Mesenchymal stem cell (in vitro differentiated cells and primary cell): ENCODE measurements at regions not wholly inside any gene's neighbourhood (a gene's known extent, or its start where the extent isn't known, plus 50 kb on each side); places are given as distances from the start of the nearest gene placed in this dataset.
A peak's percentile ranks its signal among the peaks of the same experiment; 100 is the strongest.

Experiments
- DNase-seq: peaks from one replicate; pipeline ENCODE4 v3.0.0-alpha.2; 2013
- H2AFZ ChIP-seq: one replicate; pipeline ENCODE4 v1.6.1; 2013; ENCODE audit warnings: low read depth, mild to moderate bottlenecking, control low read depth, inconsistent platforms, low read length, moderate library complexity
- H2AK5ac ChIP-seq: 2 replicates; pipeline ENCODE4 v1.6.1; 2013; ENCODE audit warnings: low read length, moderate library complexity, mild to moderate bottlenecking, inconsistent platforms; ENCODE audit not compliant: severe bottlenecking
- H2BK120ac ChIP-seq: one replicate; pipeline ENCODE4 v1.6.1; 2013; ENCODE audit warnings: low read depth, mild to moderate bottlenecking, inconsistent platforms, low read length, moderate library complexity
- H2BK12ac ChIP-seq, 2 experiments: one replicate each; pipeline ENCODE4 v1.6.1; 2013; ENCODE audit warnings: inconsistent platforms in 2 of 2, low read length in 2 of 2, mild to moderate bottlenecking in 2 of 2, moderate library complexity in 2 of 2, control low read depth in 1 of 2
- H2BK15ac ChIP-seq: one replicate; pipeline ENCODE4 v1.6.1; 2013; ENCODE audit warnings: mild to moderate bottlenecking, low read depth, inconsistent platforms; ENCODE audit not compliant: poor library complexity, severe bottlenecking
- H2BK5ac ChIP-seq: 2 replicates; pipeline ENCODE4 v1.6.1; 2013; ENCODE audit warnings: low read depth, mild to moderate bottlenecking, low read length, control low read depth, inconsistent platforms; ENCODE audit not compliant: poor library complexity, severe bottlenecking
- H3K14ac ChIP-seq, 2 experiments: one replicate each; pipeline ENCODE4 v1.6.1; 2013; ENCODE audit warnings: inconsistent platforms in 2 of 2, low read length in 2 of 2, control low read depth in 1 of 2, mild to moderate bottlenecking in 1 of 2, moderate library complexity in 1 of 2
- H3K18ac ChIP-seq, 2 experiments: one replicate each; pipeline ENCODE4 v1.6.1; 2013; ENCODE audit warnings: inconsistent platforms in 2 of 2, low read length in 2 of 2, control low read depth in 1 of 2, low read depth in 1 of 2, mild to moderate bottlenecking in 1 of 2
- H3K23ac ChIP-seq, 2 experiments: one replicate each; pipeline ENCODE4 v1.6.1; 2013; ENCODE audit warnings: inconsistent platforms in 2 of 2, low read length in 2 of 2, mild to moderate bottlenecking in 2 of 2, moderate library complexity in 2 of 2, control low read depth in 1 of 2
- H3K27ac ChIP-seq: 2 replicates; pipeline ENCODE4 v1.5.1; 2013; ENCODE audit warnings: mild to moderate bottlenecking, moderate library complexity, low read length, control low read depth, inconsistent platforms; ENCODE audit not compliant: poor library complexity, severe bottlenecking
- H3K27me3 ChIP-seq, 2 experiments: 2 replicates each; pipeline versions ENCODE4 v1.6.1 to v1.7.0; 2013; ENCODE audit warnings: low read length in 2 of 2, mild to moderate bottlenecking in 2 of 2, moderate library complexity in 2 of 2, control low read depth in 1 of 2, inconsistent platforms in 1 of 2; ENCODE audit not compliant: control insufficient read depth in 1 of 2, insufficient read depth in 1 of 2
- H3K36me3 ChIP-seq, 2 experiments: 2 replicates each; pipeline versions ENCODE4 v1.6.1 to v1.7.0; 2013; ENCODE audit warnings: low read length in 2 of 2, control low read depth in 1 of 2, inconsistent platforms in 1 of 2, low read depth in 1 of 2, mild to moderate bottlenecking in 1 of 2; ENCODE audit not compliant: insufficient read depth in 2 of 2, control insufficient read depth in 1 of 2
- H3K4ac ChIP-seq, 2 experiments: one replicate each; pipeline ENCODE4 v1.6.1; 2013; ENCODE audit warnings: inconsistent platforms in 2 of 2, low read length in 2 of 2, mild to moderate bottlenecking in 2 of 2, moderate library complexity in 2 of 2, control low read depth in 1 of 2, low read depth in 1 of 2
- H3K4me1 ChIP-seq: 2 replicates; pipeline ENCODE4 v1.6.1; 2013; ENCODE audit warnings: low read depth, low read length, control low read depth; ENCODE audit not compliant: control insufficient read depth, insufficient read depth
- H3K4me2 ChIP-seq: 2 replicates; pipeline ENCODE4 v1.6.1; 2013; ENCODE audit warnings: low read length, mild to moderate bottlenecking, inconsistent platforms; ENCODE audit not compliant: poor library complexity, severe bottlenecking
- H3K4me3 ChIP-seq, 2 experiments: 2 replicates each; pipeline versions ENCODE4 v1.5.1 to v1.7.0; 2013; ENCODE audit warnings: low read length in 2 of 2, mild to moderate bottlenecking in 2 of 2, control low read depth in 1 of 2, low read depth in 1 of 2; ENCODE audit not compliant: insufficient read depth in 1 of 2
- H3K79me1 ChIP-seq: replicated peaks from 2 replicates; pipeline ENCODE4 v1.6.1; 2013; ENCODE audit warnings: mild to moderate bottlenecking, control low read depth, low read length, inconsistent platforms; ENCODE audit not compliant: poor library complexity, severe bottlenecking
- H3K9ac ChIP-seq: 2 replicates; pipeline ENCODE4 v1.7.0; 2013; ENCODE audit warnings: mild to moderate bottlenecking, low read length, moderate library complexity
- H3K9me3 ChIP-seq: 2 replicates; pipeline ENCODE4 v1.7.0; 2013; ENCODE audit warnings: mild to moderate bottlenecking, low read length; ENCODE audit not compliant: control insufficient read depth
- H4K8ac ChIP-seq: one replicate; pipeline ENCODE4 v1.6.1; 2013; ENCODE audit warnings: inconsistent platforms, mild to moderate bottlenecking, low read length, moderate library complexity
- H4K91ac ChIP-seq: one replicate; pipeline ENCODE4 v1.6.1; 2013; ENCODE audit warnings: mild to moderate bottlenecking, low read length, inconsistent platforms
- WGBS: methylation state at CpG from one replicate; pipeline ENCODE4 v1.1.7; 2013; ENCODE audit warnings: mixed read lengths; 5-methylcytosine and 5-hydroxymethylcytosine counted together

GRCh38 chr12:92072112-92072511 is 73.5 kb downstream of the BTG1 start:
- DNase-seq = no peak
- no peak overlapping the region for H3K23ac ChIP-seq
- H3K9ac ChIP-seq = no peak overlapping the region
- H3K36me3 ChIP-seq = no peaks in the 10 kb centered on the region
- no peaks in the 10 kb centered on the region for H3K27me3 ChIP-seq
- H3K27ac ChIP-seq = no peak overlapping the region
- H3K14ac ChIP-seq = no peak overlapping the region
- H3K4me2 ChIP-seq = no peak overlapping the region
- no peak overlapping the region for H3K4me3 ChIP-seq
- no peak overlapping the region for H2BK120ac ChIP-seq
- H3K18ac ChIP-seq = no peak overlapping the region
- H4K8ac ChIP-seq = no peak overlapping the region
- H3K79me1 ChIP-seq = no peaks in the 10 kb centered on the region
- H3K4ac ChIP-seq = no peak overlapping the region
- no peak overlapping the region for H2AFZ ChIP-seq
- no peak overlapping the region for H2BK12ac ChIP-seq
- no peak overlapping the region for H2AK5ac ChIP-seq
- H4K91ac ChIP-seq = no peak overlapping the region
- no peak overlapping the region for H2BK15ac ChIP-seq
- no peaks in the 10 kb centered on the region for H3K9me3 ChIP-seq
- H3K4me1 ChIP-seq = peaks cover 4% of the 10 kb centered on the region
- no peak overlapping the region for H2BK5ac ChIP-seq
- 83% methylated on average over 1 of the region's 1 CpG for WGBS

GRCh38 chr12:92070864-92071445 is 74.7 kb downstream of the BTG1 start:
- no peak overlapping the region for H3K9ac ChIP-seq
- H4K8ac ChIP-seq = no peak overlapping the region
- H2BK120ac ChIP-seq = no peak overlapping the region
- H3K27ac ChIP-seq = no peak overlapping the region
- no peak overlapping the region for H3K23ac ChIP-seq
- H2AFZ ChIP-seq = no peak overlapping the region
- no peak overlapping the region for H2BK15ac ChIP-seq
- H2BK5ac ChIP-seq = no peak overlapping the region
- no peaks in the 10 kb centered on the region for H3K9me3 ChIP-seq
- no peak overlapping the region for H2BK12ac ChIP-seq
- H4K91ac ChIP-seq = no peak overlapping the region
- H3K14ac ChIP-seq = no peak overlapping the region
- H3K27me3 ChIP-seq = no peaks in the 10 kb centered on the region
- H3K4me2 ChIP-seq = no peak overlapping the region
- no peak overlapping the region for H3K4ac ChIP-seq
- H3K18ac ChIP-seq = no peak overlapping the region
- peak; percentile 81 for DNase-seq
- H3K79me1 ChIP-seq = no peaks in the 10 kb centered on the region
- no peak overlapping the region for H3K4me3 ChIP-seq
- H3K4me1 ChIP-seq = peaks cover 4% of the 10 kb centered on the region
- H3K36me3 ChIP-seq = no peaks in the 10 kb centered on the region
- H2AK5ac ChIP-seq = no peak overlapping the region
- 65% methylated on average over 2 of the region's 6 CpGs for WGBS

GRCh38 chr12:92070054-92070863 is 75.4 kb downstream of the BTG1 start:
- H2AK5ac ChIP-seq = peak overlapping the region; percentile 87

GRCh38 chr12:92068459-92068858 is 77.2 kb downstream of the BTG1 start:
- no peak overlapping the region for H3K27ac ChIP-seq
- H3K36me3 ChIP-seq = no peaks in the 10 kb centered on the region
- peaks cover 4% of the 10 kb centered on the region for H3K4me1 ChIP-seq
- H4K8ac ChIP-seq = no peak overlapping the region
- no peak overlapping the region for H3K4me3 ChIP-seq
- H2BK15ac ChIP-seq = no peak overlapping the region
- no peak overlapping the region for H4K91ac ChIP-seq
- WGBS = no CpG with 5 or more reads among the region's 1 CpG
- H3K18ac ChIP-seq = no peak overlapping the region
- no peaks in the 10 kb centered on the region for H3K27me3 ChIP-seq
- H3K4me2 ChIP-seq = no peak overlapping the region
- H2BK5ac ChIP-seq = no peak overlapping the region
- no peak for DNase-seq
- no peaks in the 10 kb centered on the region for H3K9me3 ChIP-seq
- H3K14ac ChIP-seq = no peak overlapping the region
- H3K4ac ChIP-seq = no peak overlapping the region
- H2AK5ac ChIP-seq = no peak overlapping the region
- no peak overlapping the region for H2AFZ ChIP-seq
- H2BK12ac ChIP-seq = no peak overlapping the region
- H2BK120ac ChIP-seq = no peak overlapping the region
- H3K9ac ChIP-seq = no peak overlapping the region
- no peaks in the 10 kb centered on the region for H3K79me1 ChIP-seq
- H3K23ac ChIP-seq = no peak overlapping the region

More at GRCh38 chr12:92070054-92070863, 75.4 kb downstream of the BTG1 start:
- H4K91ac ChIP-seq = no peak overlapping the region
- H2BK5ac ChIP-seq = no peak overlapping the region
- no peak overlapping the region for H3K23ac ChIP-seq
- no peaks in the 10 kb centered on the region for H3K9me3 ChIP-seq
- peaks cover 4% of the 10 kb centered on the region for H3K4me1 ChIP-seq
- 98% methylated on average over 8 of the region's 8 CpGs for WGBS
- peak overlapping the region; percentile 50 for H3K4me2 ChIP-seq
- H4K8ac ChIP-seq = no peak overlapping the region
- DNase-seq = no peak
- H3K9ac ChIP-seq = no peak overlapping the region
- no peak overlapping the region for H2BK12ac ChIP-seq
- H2BK120ac ChIP-seq = peak overlapping the region; percentile 27
- H3K27ac ChIP-seq = peak overlapping the region; percentile 62
- H2BK15ac ChIP-seq = peak overlapping the region; percentile 3
- H3K36me3 ChIP-seq = no peaks in the 10 kb centered on the region
- no peak overlapping the region for H2AFZ ChIP-seq
- H3K4ac ChIP-seq = no peak overlapping the region
- no peak overlapping the region for H3K4me3 ChIP-seq
- no peaks in the 10 kb centered on the region for H3K27me3 ChIP-seq
- peak overlapping the region in 1 of 2 experiments; percentile 19 for H3K18ac ChIP-seq
- no peak overlapping the region for H3K14ac ChIP-seq
- H3K79me1 ChIP-seq = no peaks in the 10 kb centered on the region
